ENCODE measurements at regions not wholly inside any gene's neighbourhood (a gene's known extent, or its start where the extent isn't known, plus 50 kb on each side); places are given as distances from the start of the nearest gene placed in this dataset.

- Histone ChIP-seq H3K9me3 (ENCODE audit: control insufficient read depth in 2 of 2, low read length in 2 of 2) (no peaks in the 10 kb centered on the region), H3K4me1 (ENCODE audit: control insufficient read depth, insufficient read depth, low read length) (no peaks in the 10 kb centered on the region), H3K27ac (ENCODE audit: low read length) (no peak overlapping the region), H3K9ac (ENCODE audit: low read length in 2 of 2) (no peak overlapping the region), H3K36me3 (ENCODE audit: control insufficient read depth in 2 of 2, insufficient read depth in 2 of 2, low read length in 2 of 2) (no peaks in the 10 kb centered on the region), H3K4me3 (ENCODE audit: low read length in 2 of 2) (no peak overlapping the region), H3K27me3 (ENCODE audit: control insufficient read depth in 1 of 2, insufficient read depth in 2 of 2, low read length in 2 of 2) (no peaks in the 10 kb centered on the region)
These were observed 806.1 kb downstream of the TENT5A start for GRCh38 chr6:80946402-80946801.

DNA sequence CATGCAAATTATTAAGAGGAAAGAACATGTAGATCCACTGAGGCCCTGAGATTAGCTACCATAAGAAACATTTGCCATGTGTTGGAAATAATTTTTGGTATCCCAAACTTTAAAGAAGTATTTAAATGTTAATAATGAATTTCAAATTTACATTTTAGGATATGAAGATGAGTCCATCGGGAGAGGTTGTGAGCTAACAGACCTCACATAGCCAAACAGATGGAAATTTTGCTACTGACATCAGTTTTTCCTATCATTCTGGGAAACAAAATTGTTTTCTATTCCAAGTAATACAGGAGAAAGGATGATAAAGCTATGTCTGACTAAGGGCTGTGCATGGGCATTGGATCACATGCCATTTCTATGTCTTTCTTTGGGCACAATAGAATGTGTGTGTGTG, 809.6 kb downstream of the TENT5A start:
- H3K27ac ChIP-seq (ENCODE audit: low read length), result no peak overlapping the region
- H3K36me3 ChIP-seq (ENCODE audit: control insufficient read depth in 2 of 2, insufficient read depth in 2 of 2, low read length in 2 of 2), result no peaks in the 10 kb centered on the region
- H3K4me3 ChIP-seq (ENCODE audit: low read length in 2 of 2), result no peak overlapping the region
- no peaks in the 10 kb centered on the region for H3K4me1 ChIP-seq (ENCODE audit: control insufficient read depth, insufficient read depth, low read length)
- H3K27me3 ChIP-seq (ENCODE audit: control insufficient read depth in 1 of 2, insufficient read depth in 2 of 2, low read length in 2 of 2), result no peaks in the 10 kb centered on the region
- H3K9ac ChIP-seq (ENCODE audit: low read length in 2 of 2), result no peak overlapping the region
- no peaks in the 10 kb centered on the region for H3K9me3 ChIP-seq (ENCODE audit: control insufficient read depth in 2 of 2, low read length in 2 of 2)

- Histone ChIP-seq H3K4me1 (ENCODE audit: control insufficient read depth, insufficient read depth, low read length) (no peaks in the 10 kb centered on the region), H3K27me3 (ENCODE audit: control insufficient read depth in 1 of 2, insufficient read depth in 2 of 2, low read length in 2 of 2) (no peaks in the 10 kb centered on the region), H3K9ac (ENCODE audit: low read length in 2 of 2) (no peak overlapping the region), H3K27ac (ENCODE audit: low read length) (no peak overlapping the region), H3K4me3 (ENCODE audit: low read length in 2 of 2) (no peak overlapping the region), H3K36me3 (ENCODE audit: control insufficient read depth in 2 of 2, insufficient read depth in 2 of 2, low read length in 2 of 2) (no peaks in the 10 kb centered on the region), H3K9me3 (ENCODE audit: control insufficient read depth in 2 of 2, low read length in 2 of 2) (peaks cover 2 to 4% of the 10 kb centered on the region in 2 donors)
These were observed 811.5 kb downstream of the TENT5A start for GRCh38 chr6:80940976-80941375.

- Histone ChIP-seq H3K4me1 (ENCODE audit: control insufficient read depth, insufficient read depth, low read length) (no peaks in the 10 kb centered on the region), H3K4me3 (ENCODE audit: low read length in 2 of 2) (no peak overlapping the region), H3K9ac (ENCODE audit: low read length in 2 of 2) (no peak overlapping the region), H3K27ac (ENCODE audit: low read length) (no peak overlapping the region), H3K27me3 (ENCODE audit: control insufficient read depth in 1 of 2, insufficient read depth in 2 of 2, low read length in 2 of 2) (no peaks in the 10 kb centered on the region), H3K36me3 (ENCODE audit: control insufficient read depth in 2 of 2, insufficient read depth in 2 of 2, low read length in 2 of 2) (no peaks in the 10 kb centered on the region), H3K9me3 (ENCODE audit: control insufficient read depth in 2 of 2, low read length in 2 of 2) (peaks cover 2 to 4% of the 10 kb centered on the region in 2 donors)
These were observed 811.9 kb downstream of the TENT5A start for GRCh38 chr6:80940571-80940970.

- no peaks in the 10 kb centered on the region for H3K27me3 ChIP-seq (ENCODE audit: control insufficient read depth in 1 of 2, insufficient read depth in 2 of 2, low read length in 2 of 2)
- no peak overlapping the region for H3K9ac ChIP-seq (ENCODE audit: low read length in 2 of 2)
- H3K27ac ChIP-seq (ENCODE audit: low read length), result no peak overlapping the region
- H3K4me1 ChIP-seq (ENCODE audit: control insufficient read depth, insufficient read depth, low read length), result no peaks in the 10 kb centered on the region
- H3K4me3 ChIP-seq (ENCODE audit: low read length in 2 of 2), result no peak overlapping the region
- peaks cover 2 to 4% of the 10 kb centered on the region in 2 donors for H3K9me3 ChIP-seq (ENCODE audit: control insufficient read depth in 2 of 2, low read length in 2 of 2)
- H3K36me3 ChIP-seq (ENCODE audit: control insufficient read depth in 2 of 2, insufficient read depth in 2 of 2, low read length in 2 of 2), result no peaks in the 10 kb centered on the region
These were observed 812.6 kb downstream of the TENT5A start for GRCh38 chr6:80939898-80940297.

- Histone ChIP-seq H3K4me1 (ENCODE audit: control insufficient read depth, insufficient read depth, low read length) (no peaks in the 10 kb centered on the region), H3K9me3 (ENCODE audit: control insufficient read depth in 2 of 2, low read length in 2 of 2) (peaks cover 2 to 4% of the 10 kb centered on the region in 2 donors), H3K36me3 (ENCODE audit: control insufficient read depth in 2 of 2, insufficient read depth in 2 of 2, low read length in 2 of 2) (no peaks in the 10 kb centered on the region), H3K9ac (ENCODE audit: low read length in 2 of 2) (no peak overlapping the region), H3K27ac (ENCODE audit: low read length) (no peak overlapping the region), H3K4me3 (ENCODE audit: low read length in 2 of 2) (no peak overlapping the region), H3K27me3 (ENCODE audit: control insufficient read depth in 1 of 2, insufficient read depth in 2 of 2, low read length in 2 of 2) (no peaks in the 10 kb centered on the region)
These were observed 813.0 kb downstream of the TENT5A start for GRCh38 chr6:80939480-80939879.

DNA sequence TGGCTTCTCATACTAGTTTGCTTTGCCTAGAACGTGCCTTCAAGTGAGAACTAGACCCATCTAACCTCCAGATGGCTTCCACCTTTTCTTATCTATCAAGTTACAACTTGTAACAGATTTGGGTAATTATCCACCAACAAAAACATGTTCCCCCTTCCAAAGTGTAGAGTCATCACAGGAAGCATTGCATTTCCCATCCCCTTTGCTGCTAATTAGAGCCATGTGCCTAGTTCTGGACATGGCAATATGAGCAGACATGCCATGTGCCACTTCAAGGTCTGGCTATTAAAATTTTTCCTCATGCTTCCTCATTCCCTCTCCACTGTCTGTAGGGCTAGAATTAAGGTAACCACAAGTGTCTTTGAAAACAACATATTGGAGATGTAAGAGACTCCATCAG, 814.4 kb downstream of the TENT5A start:
- H3K27me3 ChIP-seq (ENCODE audit: control insufficient read depth in 1 of 2, insufficient read depth in 2 of 2, low read length in 2 of 2), result no peaks in the 10 kb centered on the region
- peaks cover 2 to 4% of the 10 kb centered on the region in 2 donors for H3K9me3 ChIP-seq (ENCODE audit: control insufficient read depth in 2 of 2, low read length in 2 of 2)
- H3K4me3 ChIP-seq (ENCODE audit: low read length in 2 of 2), result no peak overlapping the region
- no peak overlapping the region for H3K9ac ChIP-seq (ENCODE audit: low read length in 2 of 2)
- no peaks in the 10 kb centered on the region for H3K4me1 ChIP-seq (ENCODE audit: control insufficient read depth, insufficient read depth, low read length)
- H3K27ac ChIP-seq (ENCODE audit: low read length), result no peak overlapping the region
- no peaks in the 10 kb centered on the region for H3K36me3 ChIP-seq (ENCODE audit: control insufficient read depth in 2 of 2, insufficient read depth in 2 of 2, low read length in 2 of 2)

DNA sequence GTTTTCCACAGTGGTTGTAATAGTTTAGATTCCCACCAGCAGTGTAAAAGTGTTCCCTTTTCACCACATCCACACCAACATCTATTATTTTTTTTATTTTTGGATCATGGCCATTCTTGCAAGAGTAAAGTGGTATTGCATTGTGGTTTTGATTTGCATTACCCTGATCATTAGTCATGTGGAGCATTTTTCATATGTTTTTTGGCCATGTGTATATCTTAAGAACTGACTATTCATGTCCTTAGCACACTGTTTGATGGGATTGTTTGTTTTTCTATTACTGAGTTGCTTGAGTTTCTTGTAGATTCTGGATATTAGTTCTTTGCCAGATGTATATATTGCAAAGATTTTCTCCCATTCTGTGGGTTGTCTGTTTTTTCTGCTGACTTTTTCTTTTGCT, 820.1 kb downstream of the TENT5A start:
- Histone ChIP-seq H3K9ac (ENCODE audit: low read length in 2 of 2) (no peak overlapping the region), H3K4me1 (ENCODE audit: control insufficient read depth, insufficient read depth, low read length) (no peaks in the 10 kb centered on the region), H3K36me3 (ENCODE audit: control insufficient read depth in 2 of 2, insufficient read depth in 2 of 2, low read length in 2 of 2) (no peaks in the 10 kb centered on the region), H3K27ac (ENCODE audit: low read length) (no peak overlapping the region), H3K4me3 (ENCODE audit: low read length in 2 of 2) (no peak overlapping the region), H3K9me3 (ENCODE audit: control insufficient read depth in 2 of 2, low read length in 2 of 2) (peaks cover 2 to 4% of the 10 kb centered on the region in 2 donors), H3K27me3 (ENCODE audit: control insufficient read depth in 1 of 2, insufficient read depth in 2 of 2, low read length in 2 of 2) (no peaks in the 10 kb centered on the region)

- H3K9ac ChIP-seq (ENCODE audit: low read length in 2 of 2), result no peak overlapping the region
- H3K27me3 ChIP-seq (ENCODE audit: control insufficient read depth in 1 of 2, insufficient read depth in 2 of 2, low read length in 2 of 2), result no peaks in the 10 kb centered on the region
- H3K4me1 ChIP-seq (ENCODE audit: control insufficient read depth, insufficient read depth, low read length), result no peaks in the 10 kb centered on the region
- H3K27ac ChIP-seq (ENCODE audit: low read length), result no peak overlapping the region
- peaks cover 0 to 3% of the 10 kb centered on the region in 2 donors for H3K9me3 ChIP-seq (ENCODE audit: control insufficient read depth in 2 of 2, low read length in 2 of 2)
- H3K36me3 ChIP-seq (ENCODE audit: control insufficient read depth in 2 of 2, insufficient read depth in 2 of 2, low read length in 2 of 2), result no peaks in the 10 kb centered on the region
- no peak overlapping the region for H3K4me3 ChIP-seq (ENCODE audit: low read length in 2 of 2)
These were observed 822.1 kb downstream of the TENT5A start for GRCh38 chr6:80930376-80930775.

- Histone ChIP-seq H3K9me3 (ENCODE audit: control insufficient read depth in 2 of 2, low read length in 2 of 2) (peaks cover 0 to 3% of the 10 kb centered on the region in 2 donors), H3K9ac (ENCODE audit: low read length in 2 of 2) (no peak overlapping the region), H3K4me3 (ENCODE audit: low read length in 2 of 2) (no peak overlapping the region), H3K27ac (ENCODE audit: low read length) (no peak overlapping the region), H3K36me3 (ENCODE audit: control insufficient read depth in 2 of 2, insufficient read depth in 2 of 2, low read length in 2 of 2) (no peaks in the 10 kb centered on the region), H3K4me1 (ENCODE audit: control insufficient read depth, insufficient read depth, low read length) (no peaks in the 10 kb centered on the region), H3K27me3 (ENCODE audit: control insufficient read depth in 1 of 2, insufficient read depth in 2 of 2, low read length in 2 of 2) (no peaks in the 10 kb centered on the region)
These were observed 817.3 kb downstream of the BCKDHB start for GRCh38 chr6:80923816-80924215.

DNA sequence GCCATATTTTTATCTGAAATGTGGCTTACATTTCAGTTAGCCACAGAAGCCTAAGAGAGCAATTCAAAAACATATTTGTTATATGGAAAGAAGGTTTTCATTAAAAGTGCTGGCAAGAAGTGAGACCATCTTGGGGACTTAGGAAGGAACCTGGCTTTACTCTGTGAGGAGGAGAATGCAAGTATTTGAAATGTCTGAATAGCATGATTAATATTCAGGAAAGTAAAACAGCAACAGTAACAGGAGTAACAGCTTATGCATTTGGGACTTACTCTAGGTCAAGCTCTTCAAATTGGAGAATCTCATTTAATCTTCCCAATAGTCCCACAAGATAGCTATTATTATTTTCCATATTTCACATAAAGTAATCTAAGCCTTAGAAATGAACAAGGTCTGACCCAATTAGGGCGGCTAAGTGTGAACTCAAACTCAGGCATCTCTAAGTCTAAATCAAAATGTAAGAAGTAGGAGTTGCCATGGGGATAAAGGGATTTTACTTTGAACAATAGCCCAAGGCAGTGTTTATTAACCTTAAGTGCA, 816.5 kb downstream of the BCKDHB start:
- no peaks in the 10 kb centered on the region for H3K27me3 ChIP-seq (ENCODE audit: control insufficient read depth in 1 of 2, insufficient read depth in 2 of 2, low read length in 2 of 2)
- no peaks in the 10 kb centered on the region for H3K36me3 ChIP-seq (ENCODE audit: control insufficient read depth in 2 of 2, insufficient read depth in 2 of 2, low read length in 2 of 2)
- no peak overlapping the region for H3K9ac ChIP-seq (ENCODE audit: low read length in 2 of 2)
- H3K4me3 ChIP-seq (ENCODE audit: low read length in 2 of 2), result no peak overlapping the region
- H3K27ac ChIP-seq (ENCODE audit: low read length), result no peak overlapping the region
- peaks cover 0 to 3% of the 10 kb centered on the region in 2 donors for H3K9me3 ChIP-seq (ENCODE audit: control insufficient read depth in 2 of 2, low read length in 2 of 2)
- no peaks in the 10 kb centered on the region for H3K4me1 ChIP-seq (ENCODE audit: control insufficient read depth, insufficient read depth, low read length)
